HG02938 (cell line): ENCODE measurements at regions not wholly inside any gene's neighbourhood (a gene's known extent, or its start where the extent isn't known, plus 50 kb on each side); places are given as distances from the start of the nearest gene placed in this dataset.

ENCODE experiments used
- ATAC-seq: cut with Tn5 transposase; IDR thresholded peaks from one replicate; pipeline ENCODE4 v1.9.1; 2021; ENCODE audit warnings: mild to moderate bottlenecking, moderate library complexity; ENCODE audit not compliant: unreplicated experiment

DNA sequence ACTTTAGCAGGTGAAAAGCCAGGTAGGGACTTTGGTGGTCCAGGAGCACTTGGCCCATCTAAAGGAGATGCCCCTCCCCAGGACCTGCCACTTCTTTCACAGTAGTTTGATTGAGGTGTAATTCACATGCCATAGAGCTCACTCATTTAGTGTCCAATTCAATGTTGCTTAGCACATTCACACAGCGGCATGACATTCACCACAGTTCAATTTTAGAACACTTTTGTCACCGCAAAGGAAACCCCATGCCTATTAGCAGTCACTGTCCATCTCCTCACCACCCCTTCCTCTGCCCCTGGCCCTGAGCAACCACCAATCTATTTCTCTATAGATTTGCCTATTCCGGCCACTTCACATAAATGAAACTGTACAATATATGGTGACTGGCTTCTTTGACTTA lies 211.6 kb upstream of the ZMIZ1 start:
- ATAC-seq, result no peak

DNA sequence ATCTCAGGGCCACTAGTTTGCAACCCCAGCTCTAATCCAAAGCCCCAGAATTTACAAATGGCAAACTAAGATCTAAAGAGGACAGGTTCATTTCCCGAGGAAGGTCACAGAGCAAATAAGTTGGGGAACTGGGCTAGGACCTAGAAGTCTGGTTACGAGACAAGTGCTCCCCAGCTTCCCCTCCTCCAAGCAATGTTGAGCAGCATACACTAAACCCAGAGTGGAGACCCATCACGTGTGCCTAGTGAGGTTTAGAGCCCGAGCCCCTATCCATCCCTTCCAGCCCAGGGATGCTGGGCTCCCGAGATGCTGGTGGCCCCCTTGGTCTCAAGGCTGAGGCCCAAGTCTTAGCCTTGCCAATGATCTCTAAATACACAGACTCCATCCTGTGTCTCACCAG lies 209.5 kb upstream of the ZMIZ1 start:
- no peak for ATAC-seq

DNA sequence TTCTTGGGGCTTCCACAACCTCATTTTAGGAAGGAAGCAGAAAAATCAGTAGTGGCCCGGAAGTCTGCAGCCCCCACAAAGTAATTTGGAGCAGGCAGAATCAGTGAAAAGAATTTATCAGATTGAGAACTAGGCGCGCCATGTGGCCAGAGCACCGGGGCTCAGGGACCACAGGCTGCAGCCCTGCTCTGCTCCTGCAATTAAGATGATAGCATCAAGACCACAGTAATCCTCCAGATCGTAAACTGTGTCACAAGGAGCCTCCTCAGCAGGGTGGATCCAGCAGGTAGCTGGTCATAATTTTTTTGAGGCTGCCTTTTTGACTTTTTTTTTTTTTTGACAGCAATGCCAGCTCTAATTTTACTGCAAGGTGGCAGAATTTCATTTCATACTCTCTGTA lies 209.0 kb upstream of the ZMIZ1 start:
- ATAC-seq, result no peak

DNA sequence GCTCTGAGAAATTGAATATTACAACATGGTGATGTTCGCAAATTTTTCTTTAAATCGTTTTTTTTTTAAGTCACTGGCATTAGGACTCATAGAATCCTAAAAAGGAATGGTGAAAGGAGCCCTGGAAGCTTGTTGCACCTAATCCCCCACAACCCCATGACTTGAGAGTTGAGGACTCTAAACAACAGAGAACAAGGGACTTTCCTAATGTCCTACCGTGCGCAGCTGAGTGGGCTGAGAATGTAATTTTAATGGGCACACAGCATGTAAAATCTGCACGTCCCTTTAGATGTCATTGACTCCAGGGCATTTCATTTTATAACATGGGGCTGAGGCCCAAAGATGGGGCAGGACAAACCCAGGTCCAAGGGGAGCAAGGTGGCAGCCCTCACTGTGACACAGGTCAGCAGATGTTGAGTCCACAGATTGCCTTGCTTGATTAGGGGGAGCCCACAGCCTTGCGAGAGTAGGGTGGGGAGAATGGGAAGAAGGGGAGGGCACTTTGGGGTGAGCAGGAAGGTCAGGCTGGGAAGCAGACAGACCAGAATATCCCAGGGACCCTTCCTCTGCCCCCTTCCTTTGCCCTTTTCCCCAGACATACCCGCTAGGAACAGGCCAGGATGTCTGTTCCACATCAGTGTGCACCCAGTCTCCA lies 208.4 kb upstream of the ZMIZ1 start:
- ATAC-seq, result no peak

DNA sequence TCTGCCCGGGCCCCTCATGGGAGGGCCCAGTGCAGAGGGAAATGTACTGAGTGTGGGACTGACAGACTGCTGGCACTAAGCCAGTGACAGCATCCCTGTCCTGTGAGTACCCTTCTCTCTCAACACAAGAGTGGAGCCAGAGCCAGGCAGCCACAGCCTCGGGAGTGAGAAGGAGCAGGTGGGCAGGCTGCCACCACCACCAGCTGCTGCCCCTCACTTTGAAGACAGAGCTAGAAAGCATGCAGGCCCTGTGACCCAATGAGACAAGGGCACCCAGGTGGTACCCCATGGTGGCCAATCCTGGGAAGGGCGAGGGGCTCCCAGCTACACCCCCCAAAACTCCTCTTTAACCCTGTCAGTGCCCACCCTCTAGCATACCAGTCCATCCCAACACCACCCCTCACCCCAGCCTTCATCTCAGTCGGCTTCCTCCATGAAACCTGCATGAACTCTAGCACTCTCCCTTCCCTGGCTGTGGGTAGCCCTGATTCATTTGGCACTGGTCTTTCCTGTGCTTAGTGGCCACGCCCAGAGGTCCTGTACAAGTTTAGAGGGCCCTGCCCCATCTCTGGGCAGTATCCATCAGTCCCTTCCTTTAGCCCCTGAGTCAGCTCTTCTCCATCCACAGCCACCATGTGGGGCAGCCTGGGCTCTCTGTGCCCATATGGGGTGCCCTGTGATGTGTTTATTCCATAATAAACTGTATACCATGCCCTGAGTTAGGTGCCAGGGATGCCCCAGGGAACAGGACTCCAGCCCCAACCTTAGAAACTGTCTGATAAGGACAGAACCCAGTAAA lies 207.0 kb upstream of the ZMIZ1 start:
- ATAC-seq, result no peak

DNA sequence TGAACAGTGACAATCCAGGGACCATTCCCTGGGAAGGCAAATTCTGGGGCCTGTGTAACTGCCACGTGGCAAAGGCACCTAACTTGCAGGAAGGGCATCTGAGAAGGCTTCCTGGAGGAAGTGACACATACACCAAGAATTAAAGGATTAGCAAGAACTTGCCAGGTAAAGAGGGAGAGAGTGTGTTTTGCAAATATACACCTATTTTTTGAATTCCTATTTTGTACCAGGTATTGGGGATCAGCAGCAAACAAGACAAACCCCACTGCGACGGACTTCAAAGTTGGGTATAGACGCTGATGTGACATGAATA lies 206.5 kb upstream of the ZMIZ1 start:
- no peak for ATAC-seq

DNA sequence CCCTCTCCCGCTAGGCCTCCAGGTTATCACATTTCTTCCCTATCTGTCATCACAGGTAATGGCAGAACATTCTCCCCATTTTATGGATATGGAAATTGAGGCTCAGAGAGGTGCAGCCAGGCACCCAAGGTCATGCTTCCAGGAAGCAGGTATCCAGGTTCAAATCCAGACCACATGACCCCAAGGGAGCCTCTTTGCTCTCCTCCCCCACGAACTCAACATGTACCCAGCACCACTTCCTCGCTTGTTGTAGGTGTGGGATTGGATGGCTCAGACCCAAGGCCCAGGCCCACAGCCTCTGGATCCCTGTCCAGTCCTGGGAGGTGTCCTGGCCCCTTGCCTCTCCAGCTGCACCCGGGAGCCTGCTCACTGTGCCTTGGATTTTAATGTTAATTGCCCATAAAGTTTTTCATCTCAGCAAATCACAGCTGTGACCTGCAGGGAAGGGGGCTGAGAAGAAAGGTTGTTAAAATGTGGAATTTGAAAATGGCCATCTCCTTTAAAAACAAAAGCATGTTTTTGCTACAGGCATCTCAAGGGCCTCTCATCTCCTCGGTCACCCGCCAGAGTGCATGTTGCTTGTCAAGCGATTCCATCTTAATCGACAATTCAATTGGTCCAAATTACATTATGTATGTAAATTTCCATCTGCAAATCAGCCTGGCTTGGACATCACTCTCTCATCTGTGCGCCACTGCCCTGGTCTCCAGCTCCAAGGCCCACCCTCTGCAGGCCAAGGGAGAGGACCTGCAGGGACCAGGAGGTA lies 205.4 kb upstream of the ZMIZ1 start:
- no peak for ATAC-seq

DNA sequence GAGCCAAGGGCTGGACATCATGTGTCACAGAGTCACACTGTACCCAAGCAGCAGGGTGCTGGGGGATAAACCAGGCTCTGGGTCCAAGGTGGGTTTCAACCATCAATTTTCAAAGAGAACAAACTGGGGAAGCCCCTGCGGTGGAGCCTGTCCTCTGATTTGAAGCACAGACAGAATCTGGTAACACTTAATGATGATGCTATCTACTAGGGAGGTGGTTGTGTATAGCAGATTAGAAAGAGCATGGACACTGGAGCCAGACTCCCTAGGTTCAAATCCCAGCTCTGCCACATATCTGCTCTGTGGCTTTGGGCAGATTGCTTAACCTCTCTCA lies 204.9 kb upstream of the ZMIZ1 start:
- ATAC-seq, result no peak

DNA sequence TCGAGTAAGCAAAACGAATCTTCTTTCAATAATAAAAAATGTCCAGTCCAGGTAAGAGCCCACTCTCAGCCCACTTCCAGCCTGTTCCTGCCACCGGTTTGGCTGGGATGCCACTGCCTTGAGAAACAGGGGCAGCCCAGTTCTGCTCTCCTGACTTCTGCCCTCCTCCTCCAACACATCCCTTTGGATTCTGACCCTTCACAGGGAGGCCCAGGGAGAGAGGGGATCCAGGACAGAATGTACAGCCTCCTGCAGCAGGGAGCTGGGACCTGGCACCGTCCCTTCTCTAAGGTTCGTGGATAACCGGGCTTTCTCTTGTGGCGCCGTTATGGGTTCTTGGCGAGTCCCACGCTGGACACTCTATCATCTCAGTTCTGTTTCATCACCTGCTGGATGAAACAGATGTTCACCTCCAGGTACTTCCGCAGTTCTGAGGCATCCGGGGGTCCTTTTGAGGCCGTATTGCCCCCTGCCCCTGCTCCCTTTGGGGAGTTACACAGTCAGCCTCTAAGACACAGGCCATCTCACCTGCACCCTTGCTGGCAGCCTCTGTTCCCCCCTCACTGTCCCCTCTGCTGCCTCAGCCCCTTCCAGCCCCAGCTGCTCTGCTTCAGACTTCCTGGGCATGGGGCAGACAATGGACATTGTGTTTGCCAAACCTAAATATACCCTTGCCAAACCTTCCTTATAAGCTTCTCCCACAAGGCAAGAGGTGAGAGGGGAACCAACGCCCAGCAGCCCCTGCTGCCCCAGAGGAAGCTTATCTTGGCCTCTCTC lies 203.8 kb upstream of the ZMIZ1 start:
- no peak for ATAC-seq

DNA sequence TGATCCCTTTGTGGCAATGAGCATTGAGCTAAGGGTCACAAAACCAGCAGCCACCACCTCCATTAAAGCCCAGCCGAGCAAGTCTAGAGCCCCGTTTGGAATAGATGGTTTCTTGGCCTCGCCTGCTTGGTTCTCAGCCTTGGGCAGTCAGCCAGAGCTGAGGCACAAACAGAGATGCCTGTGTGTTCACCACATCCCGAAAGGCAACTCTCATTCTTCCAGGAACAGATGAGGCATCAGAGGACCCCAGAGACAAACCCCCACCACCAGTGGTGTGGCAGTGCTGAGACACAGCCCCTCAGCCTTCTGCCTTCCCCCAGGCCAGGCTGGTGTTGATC lies 203.3 kb upstream of the ZMIZ1 start:
- no peak for ATAC-seq

DNA sequence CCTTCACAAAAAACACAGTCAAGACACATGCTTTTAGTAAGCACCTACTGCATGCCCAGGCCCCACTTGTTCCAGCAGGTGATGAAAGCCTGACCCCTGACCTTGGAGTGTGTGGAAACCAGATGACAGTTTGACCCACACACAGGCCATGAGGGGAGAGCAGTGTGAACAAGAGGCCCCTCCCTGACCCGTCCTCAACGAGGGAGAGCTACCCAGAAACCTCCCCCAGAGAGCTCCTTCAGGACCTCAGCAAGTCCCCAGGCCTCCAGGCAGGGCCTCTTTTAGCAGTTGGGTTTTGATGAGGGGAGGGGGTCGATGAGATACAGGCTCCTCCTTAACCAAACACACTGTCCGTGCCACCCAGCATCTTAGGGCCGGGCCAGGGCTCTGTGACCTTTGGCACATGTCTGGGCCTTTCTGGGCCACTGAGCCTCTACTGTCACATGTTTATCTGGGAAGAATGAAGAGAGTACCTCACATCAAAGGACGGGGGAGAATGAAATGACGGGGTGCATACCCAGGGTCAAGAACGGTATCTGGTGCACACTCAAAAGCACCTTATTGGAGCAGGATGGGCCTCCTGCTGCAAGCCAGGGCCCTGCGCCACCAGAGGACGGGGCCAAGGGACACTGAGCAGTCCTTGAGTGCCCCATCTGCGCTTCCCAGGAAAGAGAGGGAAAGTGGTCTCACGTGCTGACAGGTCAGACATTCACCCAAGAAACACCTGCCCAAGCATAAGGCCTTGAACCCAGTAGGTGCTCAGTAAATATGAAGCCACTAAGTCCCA lies 202.6 kb upstream of the ZMIZ1 start:
- ATAC-seq, result no peak

DNA sequence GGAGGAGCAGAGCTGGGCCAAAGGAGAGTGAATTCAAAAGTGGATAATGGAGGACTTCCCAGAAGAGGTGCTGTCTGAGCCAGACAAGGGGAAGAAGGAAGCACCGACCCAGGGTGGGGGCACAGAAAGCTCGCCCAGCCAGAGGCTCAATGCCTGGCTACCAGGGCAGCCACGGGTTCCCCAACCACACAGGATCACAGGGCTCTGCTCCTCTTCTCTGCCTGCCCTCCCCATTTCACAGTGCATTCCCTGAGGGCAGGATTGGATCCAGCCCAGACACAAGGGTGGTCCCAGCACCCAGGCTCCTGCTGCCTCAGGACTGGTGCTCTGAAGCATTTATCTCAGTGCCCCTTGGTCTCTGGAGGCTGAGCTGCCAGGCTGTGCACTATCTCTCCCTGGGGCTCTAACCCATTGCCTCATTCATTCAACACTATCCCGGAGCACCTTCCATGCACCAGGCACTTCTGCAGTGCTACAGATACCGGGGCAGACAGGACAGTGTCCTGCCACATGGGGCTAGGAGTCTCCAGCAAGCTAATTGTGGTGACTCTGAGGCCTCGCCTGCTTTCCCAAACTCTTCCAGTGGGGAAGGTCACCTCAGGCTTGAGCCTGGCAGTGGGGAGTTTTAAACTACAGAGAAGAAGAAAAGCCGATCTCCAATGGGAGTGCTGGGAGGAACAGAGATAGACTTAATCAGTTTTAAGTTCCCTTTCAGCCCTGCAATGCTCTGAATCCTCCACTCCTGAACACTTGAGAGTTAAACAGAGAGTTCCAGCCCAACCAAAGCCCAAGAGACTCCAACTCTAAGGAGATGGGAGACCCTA lies 201.8 kb upstream of the ZMIZ1 start:
- ATAC-seq, result no peak

DNA sequence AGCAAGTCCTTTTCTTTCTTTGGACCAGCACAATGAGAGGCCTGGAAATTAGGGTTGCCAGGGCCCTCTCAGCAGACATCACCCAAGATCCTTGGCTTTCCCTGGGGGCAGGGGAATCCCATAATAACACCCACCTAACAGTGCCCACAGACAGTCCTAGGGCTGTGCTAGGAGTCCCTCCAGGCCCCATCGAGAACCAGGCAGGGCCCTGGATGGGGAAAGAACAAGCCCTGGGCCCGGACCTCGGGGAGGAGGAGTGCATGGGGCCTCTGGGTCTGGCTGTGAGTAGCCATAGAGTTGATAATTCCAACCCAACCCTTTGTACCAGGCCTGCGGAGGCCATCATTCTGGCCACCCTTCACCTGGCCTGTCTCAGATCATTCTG lies 201.2 kb upstream of the ZMIZ1 start:
- ATAC-seq, result no peak

DNA sequence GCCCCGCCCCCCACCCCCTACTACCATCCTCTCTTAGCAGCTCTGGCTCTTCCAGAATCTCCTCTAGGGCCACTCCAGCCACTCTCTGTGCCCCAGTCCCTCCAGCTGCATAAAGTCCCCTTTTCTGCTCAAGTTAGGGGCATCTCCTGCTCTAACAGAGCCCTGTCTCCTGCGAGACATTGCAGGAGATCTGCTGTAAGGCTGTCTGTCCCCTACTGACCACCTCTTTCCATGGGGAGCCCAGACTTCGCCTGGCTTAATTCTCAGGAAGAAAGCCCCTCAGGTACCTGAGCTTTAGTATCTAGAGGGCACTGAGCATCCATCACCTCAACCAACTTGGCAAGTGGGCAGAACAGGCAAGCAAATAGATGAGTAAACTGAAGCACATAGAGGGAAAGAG lies 200.7 kb upstream of the ZMIZ1 start:
- no peak for ATAC-seq

DNA sequence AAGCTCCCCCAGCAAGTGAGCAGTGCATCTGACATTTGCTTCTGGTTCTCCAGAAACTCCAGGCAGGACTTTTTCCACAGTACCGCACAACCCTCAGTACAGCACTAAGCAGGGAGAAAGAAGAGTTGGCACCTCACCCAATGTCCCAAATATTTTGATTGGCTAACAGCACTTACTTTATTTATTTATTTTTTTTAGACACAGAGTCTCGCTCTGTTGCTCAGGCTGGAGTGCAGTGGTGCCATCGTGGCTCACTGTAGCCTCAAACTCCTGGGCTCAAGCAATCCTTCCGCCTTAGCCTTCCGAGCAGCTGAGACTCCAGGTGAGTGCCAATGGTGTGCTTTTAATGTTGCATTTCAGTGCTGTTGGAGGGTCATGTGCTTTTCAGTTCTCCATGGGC lies 200.3 kb upstream of the ZMIZ1 start:
- ATAC-seq, result no peak

DNA sequence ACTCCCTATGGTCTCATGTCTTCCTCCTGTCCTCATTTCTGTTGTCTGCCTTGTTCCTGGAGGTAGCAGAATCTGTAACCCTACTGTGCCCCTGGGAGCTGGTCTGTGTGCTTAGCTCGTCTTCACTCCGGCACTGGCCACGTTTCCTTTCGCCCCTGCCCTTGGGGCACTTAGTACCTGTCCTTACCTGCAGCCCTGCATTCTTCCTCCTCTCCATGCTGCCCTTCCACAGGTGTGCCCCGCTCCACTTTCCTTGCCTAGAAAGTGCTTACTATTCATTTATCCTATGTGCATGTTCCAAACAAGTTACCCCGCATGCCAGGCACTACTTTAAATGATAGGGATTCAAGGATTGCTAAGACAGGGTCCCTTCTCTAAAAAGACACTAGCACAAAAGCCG lies 199.9 kb upstream of the ZMIZ1 start:
- no peak for ATAC-seq

DNA sequence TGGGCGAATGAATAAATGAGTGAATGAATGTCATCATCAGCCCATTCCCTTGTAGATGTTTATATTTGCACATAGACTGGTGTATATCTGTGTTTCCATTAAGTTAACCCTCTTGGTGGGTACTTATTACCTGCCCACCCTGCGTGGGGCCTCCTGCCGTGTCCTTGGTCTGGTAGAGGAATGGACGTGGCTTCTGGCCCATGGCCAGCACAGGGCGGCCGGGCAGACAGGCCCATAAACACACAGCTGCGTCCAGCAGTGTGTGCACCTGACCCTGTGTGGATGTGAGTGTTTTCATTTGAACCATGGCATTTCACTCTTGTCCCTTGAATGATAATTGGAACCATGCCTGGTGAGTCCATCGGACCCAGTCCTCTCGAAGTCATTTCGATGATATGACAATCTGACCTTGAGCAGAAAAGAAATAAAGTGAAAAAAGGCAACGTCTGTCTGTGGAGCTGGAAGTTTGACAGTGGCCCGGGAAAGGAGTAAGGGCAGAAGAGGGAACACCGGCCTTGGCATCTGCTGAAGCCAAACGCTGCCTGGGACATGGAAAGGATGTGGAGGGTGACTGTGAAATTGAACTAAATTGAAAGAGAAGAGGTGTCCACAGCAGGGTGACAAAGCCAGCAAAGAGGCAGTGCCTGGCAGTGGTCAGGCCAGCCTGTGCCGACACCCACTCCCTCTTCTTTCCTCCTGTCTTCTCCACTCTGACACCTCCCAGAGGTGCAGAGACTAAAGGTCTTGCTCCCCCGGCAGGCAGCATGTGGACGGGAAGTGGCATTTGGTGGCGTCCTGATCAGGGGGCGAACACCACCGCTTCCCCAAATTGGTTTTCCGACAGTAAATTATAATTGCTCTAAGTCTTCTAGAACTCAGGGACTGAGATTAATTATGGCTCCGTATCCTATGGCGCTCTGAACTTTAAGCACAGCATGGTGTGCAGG lies 199.0 kb upstream of the ZMIZ1 start:
- ATAC-seq, result no peak

DNA sequence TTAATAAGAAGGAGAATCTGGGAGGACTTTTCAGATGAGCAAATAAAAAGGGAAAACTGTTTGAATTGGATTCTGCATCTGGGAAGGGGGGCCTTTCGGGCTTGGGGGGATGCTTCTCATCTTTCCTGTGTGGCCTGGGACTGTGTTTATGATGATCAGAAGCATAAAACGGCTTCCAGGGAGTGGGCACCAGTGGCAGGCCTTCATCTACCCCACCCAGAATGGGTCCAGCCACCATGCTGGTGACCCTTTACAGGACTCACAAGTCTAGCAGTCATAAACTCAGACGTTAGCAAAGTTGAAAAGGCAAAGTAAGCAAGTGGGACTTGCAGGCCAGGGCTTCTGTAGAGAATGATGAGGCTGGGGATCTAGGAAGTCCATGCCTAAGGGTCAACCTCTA lies 198.3 kb upstream of the ZMIZ1 start:
- ATAC-seq, result no peak

DNA sequence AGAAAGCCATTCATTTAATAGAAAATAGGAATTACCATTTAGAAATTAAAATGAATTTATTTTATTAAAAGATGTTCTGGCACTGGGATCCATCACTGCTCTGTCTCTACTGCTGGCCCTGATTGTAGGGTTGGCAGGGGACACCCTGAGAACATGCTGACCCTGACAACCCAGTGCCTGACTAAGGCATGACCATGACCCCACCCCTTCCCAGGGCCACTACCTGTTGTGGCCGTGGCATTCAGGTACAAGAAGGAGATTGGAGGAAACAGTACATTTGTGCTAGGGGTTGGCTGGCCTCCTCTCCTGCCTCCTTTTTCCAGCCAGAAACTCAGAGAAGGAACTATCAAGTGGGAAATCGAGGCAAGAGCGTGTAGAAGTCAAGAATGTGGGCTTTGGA lies 197.0 kb upstream of the ZMIZ1 start:
- ATAC-seq, result no peak
